GM19239 (cell line): ENCODE measurements at regions not wholly inside any gene's neighbourhood (a gene's known extent, or its start where the extent isn't known, plus 50 kb on each side); places are given as distances from the start of the nearest gene placed in this dataset.

Source experiments
- DNase-seq: peaks from one replicate; pipeline ENCODE4 v3.0.0; 2011; ENCODE audit warnings: low spot score; ENCODE audit not compliant: insufficient read length
- FAIRE-seq: peaks from 2 replicates; lab custom pipeline; 2011; peaks lifted over from hg19 to GRCh38; lab: Jason Lieb, UNC

- no peak for DNase-seq
- no peak for FAIRE-seq
These were observed 61.1 kb upstream of the ZNF462 start for GRCh38 chr9:106801816-106802215.
